Skeletal muscle tissue (tissue), 3 donors: ENCODE measurements at regions not wholly inside any gene's neighbourhood (a gene's known extent, or its start where the extent isn't known, plus 50 kb on each side); places are given as distances from the start of the nearest gene placed in this dataset.

ENCODE experiments used
- H3K27ac ChIP-seq: one replicate; pipeline ENCODE4 v1.7.0; 2013; ENCODE audit warnings: mild to moderate bottlenecking, low read depth, low read length, inconsistent platforms
- H3K27me3 ChIP-seq, 3 donors: one replicate each; pipeline ENCODE4 v1.7.0; 2013; ENCODE audit warnings: low read length in 3 of 3; ENCODE audit not compliant: control insufficient read depth in 3 of 3, insufficient read depth in 3 of 3
- H3K36me3 ChIP-seq, 3 donors: one replicate each; pipeline ENCODE4 v1.7.0; 2013; ENCODE audit warnings: low read length in 3 of 3; ENCODE audit not compliant: control insufficient read depth in 3 of 3, insufficient read depth in 3 of 3
- H3K4me1 ChIP-seq, 3 donors: one replicate each; pipeline ENCODE4 v1.7.0; 2013; ENCODE audit warnings: low read length in 3 of 3, mild to moderate bottlenecking in 3 of 3; ENCODE audit not compliant: control insufficient read depth in 3 of 3, insufficient read depth in 3 of 3
- H3K4me3 ChIP-seq, 3 donors: one replicate each; pipeline ENCODE4 v1.7.0; 2013; ENCODE audit warnings: low read length in 3 of 3
- H3K9ac ChIP-seq, 3 donors: one replicate each; pipeline ENCODE4 v1.7.0; 2013; ENCODE audit warnings: low read length in 3 of 3, mild to moderate bottlenecking in 3 of 3, moderate library complexity in 2 of 3, low read depth in 1 of 3
- H3K9me3 ChIP-seq, 3 donors: one replicate each; pipeline ENCODE4 v1.7.0; 2013; ENCODE audit warnings: low read length in 3 of 3; ENCODE audit not compliant: control insufficient read depth in 3 of 3
- donor health status: Osteomylitis.

GRCh38 chr3:84439476-84439875 lies 519.3 kb upstream of the CADM2 start:
- Histone ChIP-seq H3K27ac (no peak overlapping the region), H3K27me3 (no peaks in the 10 kb centered on the region), H3K4me3 (no peak overlapping the region), H3K9me3 (no peaks in the 10 kb centered on the region), H3K4me1 (no peaks in the 10 kb centered on the region), H3K36me3 (no peaks in the 10 kb centered on the region), H3K9ac (no peak overlapping the region)

GRCh38 chr3:84440291-84440690 lies 518.5 kb upstream of the CADM2 start:
- no peak overlapping the region for H3K27ac ChIP-seq
- no peak overlapping the region for H3K9ac ChIP-seq
- H3K9me3 ChIP-seq: no peaks in the 10 kb centered on the region
- no peak overlapping the region for H3K4me3 ChIP-seq
- H3K27me3 ChIP-seq: no peaks in the 10 kb centered on the region
- no peaks in the 10 kb centered on the region for H3K36me3 ChIP-seq
- H3K4me1 ChIP-seq: no peaks in the 10 kb centered on the region

- no peaks in the 10 kb centered on the region for H3K9me3 ChIP-seq
- H3K4me1 ChIP-seq: no peaks in the 10 kb centered on the region
- no peak overlapping the region for H3K4me3 ChIP-seq
- no peak overlapping the region for H3K27ac ChIP-seq
- no peaks in the 10 kb centered on the region for H3K27me3 ChIP-seq
- no peak overlapping the region for H3K9ac ChIP-seq
- H3K36me3 ChIP-seq: no peaks in the 10 kb centered on the region
These were observed 516.3 kb upstream of the CADM2 start for GRCh38 chr3:84442533-84442932.

- Histone ChIP-seq H3K27ac (no peak overlapping the region), H3K9ac (no peak overlapping the region), H3K36me3 (no peaks in the 10 kb centered on the region), H3K27me3 (no peaks in the 10 kb centered on the region), H3K4me3 (no peak overlapping the region), H3K9me3 (no peaks in the 10 kb centered on the region), H3K4me1 (no peaks in the 10 kb centered on the region)
These were observed 513.9 kb upstream of the CADM2 start for GRCh38 chr3:84444726-84445521.

GRCh38 chr3:84487296-84487695 lies 471.5 kb upstream of the CADM2 start:
- Histone ChIP-seq H3K27ac (no peak overlapping the region), H3K9ac (no peak overlapping the region), H3K27me3 (no peaks in the 10 kb centered on the region), H3K9me3 (no peaks in the 10 kb centered on the region), H3K4me1 (no peaks in the 10 kb centered on the region), H3K4me3 (no peak overlapping the region), H3K36me3 (no peaks in the 10 kb centered on the region)

GRCh38 chr3:84504761-84505160 lies 454.0 kb upstream of the CADM2 start:
- H3K4me3 ChIP-seq: no peak overlapping the region
- H3K4me1 ChIP-seq: no peaks in the 10 kb centered on the region
- H3K9me3 ChIP-seq: no peaks in the 10 kb centered on the region
- no peak overlapping the region for H3K9ac ChIP-seq
- H3K27me3 ChIP-seq: no peaks in the 10 kb centered on the region
- no peak overlapping the region for H3K27ac ChIP-seq
- H3K36me3 ChIP-seq: no peaks in the 10 kb centered on the region

- Histone ChIP-seq H3K27ac (no peak overlapping the region), H3K4me1 (no peaks in the 10 kb centered on the region), H3K9ac (no peak overlapping the region), H3K4me3 (no peak overlapping the region), H3K9me3 (no peaks in the 10 kb centered on the region), H3K36me3 (no peaks in the 10 kb centered on the region), H3K27me3 (no peaks in the 10 kb centered on the region)
These were observed 448.8 kb upstream of the CADM2 start for GRCh38 chr3:84510007-84510406.

GRCh38 chr3:84522893-84523292 lies 435.9 kb upstream of the CADM2 start:
- H3K9me3 ChIP-seq: peaks cover 0 to 4% (median 2%) of the 10 kb centered on the region in 3 donors
- no peaks in the 10 kb centered on the region for H3K4me1 ChIP-seq
- H3K4me3 ChIP-seq: no peak overlapping the region
- no peaks in the 10 kb centered on the region for H3K27me3 ChIP-seq
- H3K36me3 ChIP-seq: no peaks in the 10 kb centered on the region
- H3K9ac ChIP-seq: no peak overlapping the region
- H3K27ac ChIP-seq: no peak overlapping the region

GRCh38 chr3:84536916-84537315 lies 421.9 kb upstream of the CADM2 start:
- Histone ChIP-seq H3K27ac (no peak overlapping the region), H3K4me3 (no peak overlapping the region), H3K4me1 (no peaks in the 10 kb centered on the region), H3K9me3 (peaks cover 0 to 2% (median 2%) of the 10 kb centered on the region in 3 donors), H3K9ac (no peak overlapping the region), H3K36me3 (no peaks in the 10 kb centered on the region), H3K27me3 (no peaks in the 10 kb centered on the region)

- Histone ChIP-seq H3K4me1 (no peaks in the 10 kb centered on the region), H3K27me3 (no peaks in the 10 kb centered on the region), H3K9me3 (peaks cover 0 to 2% (median 2%) of the 10 kb centered on the region in 3 donors), H3K27ac (no peak overlapping the region), H3K36me3 (no peaks in the 10 kb centered on the region), H3K9ac (no peak overlapping the region), H3K4me3 (no peak overlapping the region)
These were observed 420.2 kb upstream of the CADM2 start for GRCh38 chr3:84538597-84538996.
